ENCODE measurements at regions not wholly inside any gene's neighbourhood (a gene's known extent, or its start where the extent isn't known, plus 50 kb on each side); places are given as distances from the start of the nearest gene placed in this dataset.

DNA sequence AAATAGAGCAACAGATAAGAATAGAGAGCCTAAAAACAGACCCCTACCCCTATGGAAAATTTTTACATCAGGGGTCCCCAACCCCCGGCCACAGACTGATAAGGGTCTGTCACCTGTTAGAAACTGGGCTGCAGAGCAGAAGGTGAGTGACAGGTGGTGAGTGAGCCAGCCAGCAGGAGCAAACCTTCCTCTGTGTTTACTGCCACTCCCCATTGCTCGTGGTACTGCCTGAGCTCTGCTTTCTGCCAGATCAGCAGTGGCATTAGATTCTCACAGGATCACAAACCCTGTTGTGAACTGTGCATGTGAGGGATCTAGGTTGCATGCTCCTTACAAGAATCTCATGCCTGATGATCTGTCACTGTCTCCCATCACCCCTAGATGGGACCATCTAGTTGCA lies 174.1 kb downstream of the FOXD2 start:
- Histone ChIP-seq H3K27ac (ENCODE audit: low read depth) (no peak overlapping the region), H3K4me1 (ENCODE audit: insufficient read depth) (no peaks in the 10 kb centered on the region), H3K79me2 (replicated peaks; ENCODE audit: insufficient read depth) (no peaks in the 10 kb centered on the region), H4K20me1 (replicated peaks; ENCODE audit: insufficient read depth) (no peaks in the 10 kb centered on the region), H3K27me3 (ENCODE audit: insufficient read depth) (no peaks in the 10 kb centered on the region), H3K9me2 (ENCODE audit: insufficient read depth) (no peaks in the 10 kb centered on the region), H3F3A (replicated peaks; ENCODE audit: low read depth) (no peaks in the 10 kb centered on the region), H3K36me3 (ENCODE audit: insufficient read depth) (no peaks in the 10 kb centered on the region), H2AFZ (no peak overlapping the region), H3K4me3 (no peak overlapping the region), H3K4me2 (no peak overlapping the region)
- H3K4me1 Mint-ChIP-seq = no peaks in the 10 kb centered on the region
- DNase-seq (ENCODE audit: low spot score) (no peak), ATAC-seq (no peak)
- H3K36me3 Mint-ChIP-seq (ENCODE audit: low read depth) = peaks cover 6% of the 10 kb centered on the region; the same call in 2 of the 3 replicates
- H3K27ac Mint-ChIP-seq = no peak overlapping the region
- H3K9me3 Mint-ChIP-seq = peaks cover 24% of the 10 kb centered on the region
- H3K4me3 Mint-ChIP-seq = no peak overlapping the region
- H3K27me3 Mint-ChIP-seq (ENCODE audit: insufficient read depth, low read depth, poor library complexity) = peaks cover 3% of the 10 kb centered on the region
- TF ChIP-seq, protein P1, sequence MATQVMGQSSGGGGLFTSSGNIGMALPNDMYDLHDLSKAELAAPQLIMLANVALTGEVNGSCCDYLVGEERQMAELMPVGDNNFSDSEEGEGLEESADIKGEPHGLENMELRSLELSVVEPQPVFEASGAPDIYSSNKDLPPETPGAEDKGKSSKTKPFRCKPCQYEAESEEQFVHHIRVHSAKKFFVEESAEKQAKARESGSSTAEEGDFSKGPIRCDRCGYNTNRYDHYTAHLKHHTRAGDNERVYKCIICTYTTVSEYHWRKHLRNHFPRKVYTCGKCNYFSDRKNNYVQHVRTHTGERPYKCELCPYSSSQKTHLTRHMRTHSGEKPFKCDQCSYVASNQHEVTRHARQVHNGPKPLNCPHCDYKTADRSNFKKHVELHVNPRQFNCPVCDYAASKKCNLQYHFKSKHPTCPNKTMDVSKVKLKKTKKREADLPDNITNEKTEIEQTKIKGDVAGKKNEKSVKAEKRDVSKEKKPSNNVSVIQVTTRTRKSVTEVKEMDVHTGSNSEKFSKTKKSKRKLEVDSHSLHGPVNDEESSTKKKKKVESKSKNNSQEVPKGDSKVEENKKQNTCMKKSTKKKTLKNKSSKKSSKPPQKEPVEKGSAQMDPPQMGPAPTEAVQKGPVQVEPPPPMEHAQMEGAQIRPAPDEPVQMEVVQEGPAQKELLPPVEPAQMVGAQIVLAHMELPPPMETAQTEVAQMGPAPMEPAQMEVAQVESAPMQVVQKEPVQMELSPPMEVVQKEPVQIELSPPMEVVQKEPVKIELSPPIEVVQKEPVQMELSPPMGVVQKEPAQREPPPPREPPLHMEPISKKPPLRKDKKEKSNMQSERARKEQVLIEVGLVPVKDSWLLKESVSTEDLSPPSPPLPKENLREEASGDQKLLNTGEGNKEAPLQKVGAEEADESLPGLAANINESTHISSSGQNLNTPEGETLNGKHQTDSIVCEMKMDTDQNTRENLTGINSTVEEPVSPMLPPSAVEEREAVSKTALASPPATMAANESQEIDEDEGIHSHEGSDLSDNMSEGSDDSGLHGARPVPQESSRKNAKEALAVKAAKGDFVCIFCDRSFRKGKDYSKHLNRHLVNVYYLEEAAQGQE (IDR thresholded peaks at IDR 0.05; ENCODE audit: unreplicated experiment) = no peak
- no peak for TF ChIP-seq JUNB (IDR thresholded peaks at IDR 0.05; ENCODE audit: unreplicated experiment)
- no peak for TF ChIP-seq CREB1 (CRISPR knock-in tag; IDR thresholded peaks at IDR 0.05; ENCODE audit: low read depth)
- TF ChIP-seq STAT1 (IDR thresholded peaks at IDR 0.05; ENCODE audit: unreplicated experiment) = no peak
- TF ChIP-seq EZH2phosphoT487 (IDR thresholded peaks at IDR 0.05; ENCODE audit: unreplicated experiment) = no peak
- TF ChIP-seq, protein P2, sequence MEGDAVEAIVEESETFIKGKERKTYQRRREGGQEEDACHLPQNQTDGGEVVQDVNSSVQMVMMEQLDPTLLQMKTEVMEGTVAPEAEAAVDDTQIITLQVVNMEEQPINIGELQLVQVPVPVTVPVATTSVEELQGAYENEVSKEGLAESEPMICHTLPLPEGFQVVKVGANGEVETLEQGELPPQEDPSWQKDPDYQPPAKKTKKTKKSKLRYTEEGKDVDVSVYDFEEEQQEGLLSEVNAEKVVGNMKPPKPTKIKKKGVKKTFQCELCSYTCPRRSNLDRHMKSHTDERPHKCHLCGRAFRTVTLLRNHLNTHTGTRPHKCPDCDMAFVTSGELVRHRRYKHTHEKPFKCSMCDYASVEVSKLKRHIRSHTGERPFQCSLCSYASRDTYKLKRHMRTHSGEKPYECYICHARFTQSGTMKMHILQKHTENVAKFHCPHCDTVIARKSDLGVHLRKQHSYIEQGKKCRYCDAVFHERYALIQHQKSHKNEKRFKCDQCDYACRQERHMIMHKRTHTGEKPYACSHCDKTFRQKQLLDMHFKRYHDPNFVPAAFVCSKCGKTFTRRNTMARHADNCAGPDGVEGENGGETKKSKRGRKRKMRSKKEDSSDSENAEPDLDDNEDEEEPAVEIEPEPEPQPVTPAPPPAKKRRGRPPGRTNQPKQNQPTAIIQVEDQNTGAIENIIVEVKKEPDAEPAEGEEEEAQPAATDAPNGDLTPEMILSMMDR (conservative IDR thresholded peaks at IDR 0.05; ENCODE audit: low read depth in 2 of 2) = no peak
- TF ChIP-seq ZNF331 (CRISPR knock-in tag; IDR thresholded peaks at IDR 0.05; ENCODE audit: low read depth) = no peak
- TF ChIP-seq, protein P3, sequence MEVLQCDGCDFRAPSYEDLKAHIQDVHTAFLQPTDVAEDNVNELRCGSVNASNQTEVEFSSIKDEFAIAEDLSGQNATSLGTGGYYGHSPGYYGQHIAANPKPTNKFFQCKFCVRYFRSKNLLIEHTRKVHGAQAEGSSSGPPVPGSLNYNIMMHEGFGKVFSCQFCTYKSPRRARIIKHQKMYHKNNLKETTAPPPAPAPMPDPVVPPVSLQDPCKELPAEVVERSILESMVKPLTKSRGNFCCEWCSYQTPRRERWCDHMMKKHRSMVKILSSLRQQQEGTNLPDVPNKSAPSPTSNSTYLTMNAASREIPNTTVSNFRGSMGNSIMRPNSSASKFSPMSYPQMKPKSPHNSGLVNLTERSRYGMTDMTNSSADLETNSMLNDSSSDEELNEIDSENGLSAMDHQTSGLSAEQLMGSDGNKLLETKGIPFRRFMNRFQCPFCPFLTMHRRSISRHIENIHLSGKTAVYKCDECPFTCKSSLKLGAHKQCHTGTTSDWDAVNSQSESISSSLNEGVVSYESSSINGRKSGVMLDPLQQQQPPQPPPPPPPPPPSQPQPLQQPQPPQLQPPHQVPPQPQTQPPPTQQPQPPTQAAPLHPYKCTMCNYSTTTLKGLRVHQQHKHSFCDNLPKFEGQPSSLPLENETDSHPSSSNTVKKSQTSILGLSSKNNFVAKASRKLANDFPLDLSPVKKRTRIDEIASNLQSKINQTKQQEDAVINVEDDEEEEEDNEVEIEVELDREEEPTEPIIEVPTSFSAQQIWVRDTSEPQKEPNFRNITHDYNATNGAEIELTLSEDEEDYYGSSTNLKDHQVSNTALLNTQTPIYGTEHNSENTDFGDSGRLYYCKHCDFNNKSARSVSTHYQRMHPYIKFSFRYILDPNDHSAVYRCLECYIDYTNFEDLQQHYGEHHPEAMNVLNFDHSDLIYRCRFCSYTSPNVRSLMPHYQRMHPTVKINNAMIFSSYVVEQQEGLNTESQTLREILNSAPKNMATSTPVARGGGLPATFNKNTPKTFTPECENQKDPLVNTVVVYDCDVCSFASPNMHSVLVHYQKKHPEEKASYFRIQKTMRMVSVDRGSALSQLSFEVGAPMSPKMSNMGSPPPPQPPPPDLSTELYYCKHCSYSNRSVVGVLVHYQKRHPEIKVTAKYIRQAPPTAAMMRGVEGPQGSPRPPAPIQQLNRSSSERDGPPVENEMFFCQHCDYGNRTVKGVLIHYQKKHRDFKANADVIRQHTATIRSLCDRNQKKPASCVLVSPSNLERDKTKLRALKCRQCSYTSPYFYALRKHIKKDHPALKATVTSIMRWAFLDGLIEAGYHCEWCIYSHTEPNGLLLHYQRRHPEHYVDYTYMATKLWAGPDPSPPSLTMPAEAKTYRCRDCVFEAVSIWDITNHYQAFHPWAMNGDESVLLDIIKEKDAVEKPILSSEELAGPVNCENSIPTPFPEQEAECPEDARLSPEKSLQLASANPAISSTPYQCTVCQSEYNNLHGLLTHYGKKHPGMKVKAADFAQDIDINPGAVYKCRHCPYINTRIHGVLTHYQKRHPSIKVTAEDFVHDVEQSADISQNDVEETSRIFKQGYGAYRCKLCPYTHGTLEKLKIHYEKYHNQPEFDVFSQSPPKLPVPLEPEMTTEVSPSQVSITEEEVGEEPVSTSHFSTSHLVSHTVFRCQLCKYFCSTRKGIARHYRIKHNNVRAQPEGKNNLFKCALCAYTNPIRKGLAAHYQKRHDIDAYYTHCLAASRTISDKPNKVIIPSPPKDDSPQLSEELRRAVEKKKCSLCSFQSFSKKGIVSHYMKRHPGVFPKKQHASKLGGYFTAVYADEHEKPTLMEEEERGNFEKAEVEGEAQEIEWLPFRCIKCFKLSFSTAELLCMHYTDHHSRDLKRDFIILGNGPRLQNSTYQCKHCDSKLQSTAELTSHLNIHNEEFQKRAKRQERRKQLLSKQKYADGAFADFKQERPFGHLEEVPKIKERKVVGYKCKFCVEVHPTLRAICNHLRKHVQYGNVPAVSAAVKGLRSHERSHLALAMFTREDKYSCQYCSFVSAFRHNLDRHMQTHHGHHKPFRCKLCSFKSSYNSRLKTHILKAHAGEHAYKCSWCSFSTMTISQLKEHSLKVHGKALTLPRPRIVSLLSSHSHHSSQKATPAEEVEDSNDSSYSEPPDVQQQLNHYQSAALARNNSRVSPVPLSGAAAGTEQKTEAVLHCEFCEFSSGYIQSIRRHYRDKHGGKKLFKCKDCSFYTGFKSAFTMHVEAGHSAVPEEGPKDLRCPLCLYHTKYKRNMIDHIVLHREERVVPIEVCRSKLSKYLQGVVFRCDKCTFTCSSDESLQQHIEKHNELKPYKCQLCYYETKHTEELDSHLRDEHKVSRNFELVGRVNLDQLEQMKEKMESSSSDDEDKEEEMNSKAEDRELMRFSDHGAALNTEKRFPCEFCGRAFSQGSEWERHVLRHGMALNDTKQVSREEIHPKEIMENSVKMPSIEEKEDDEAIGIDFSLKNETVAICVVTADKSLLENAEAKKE (CRISPR knock-in tag; IDR thresholded peaks at IDR 0.05) = no peak
- TF ChIP-seq, protein P4, sequence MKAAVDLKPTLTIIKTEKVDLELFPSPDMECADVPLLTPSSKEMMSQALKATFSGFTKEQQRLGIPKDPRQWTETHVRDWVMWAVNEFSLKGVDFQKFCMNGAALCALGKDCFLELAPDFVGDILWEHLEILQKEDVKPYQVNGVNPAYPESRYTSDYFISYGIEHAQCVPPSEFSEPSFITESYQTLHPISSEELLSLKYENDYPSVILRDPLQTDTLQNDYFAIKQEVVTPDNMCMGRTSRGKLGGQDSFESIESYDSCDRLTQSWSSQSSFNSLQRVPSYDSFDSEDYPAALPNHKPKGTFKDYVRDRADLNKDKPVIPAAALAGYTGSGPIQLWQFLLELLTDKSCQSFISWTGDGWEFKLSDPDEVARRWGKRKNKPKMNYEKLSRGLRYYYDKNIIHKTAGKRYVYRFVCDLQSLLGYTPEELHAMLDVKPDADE (IDR thresholded peaks at IDR 0.05) = no peak
- no peak for TF ChIP-seq NANOG (IDR thresholded peaks at IDR 0.05; ENCODE audit: borderline replicate concordance)
- TF ChIP-seq EZH2 (IDR thresholded peaks at IDR 0.05; ENCODE audit: low read depth, unreplicated experiment) = no peak
- no peak for TF ChIP-seq ZNF114 (CRISPR knock-in tag; IDR thresholded peaks at IDR 0.05)
- TF ChIP-seq POLR2AphosphoS5 (IDR thresholded peaks at IDR 0.05; ENCODE audit: low read depth) = no peak
